C1 segment of cervical spinal cord (tissue), 14 donors: ENCODE measurements at regions not wholly inside any gene's neighbourhood (a gene's known extent, or its start where the extent isn't known, plus 50 kb on each side); places are given as distances from the start of the nearest gene placed in this dataset.

ENCODE experiments used
- DNase-seq, 14 donors: peaks; one replicate each; lab custom pipeline; 2025; lab: John Stamatoyannopoulos, UW

GRCh38 chr3:80055306-80055705 is 287.5 kb upstream of the ROBO1 start:
- DNase-seq, result no peak

GRCh38 chr3:80052271-80052670 is 284.5 kb upstream of the ROBO1 start:
- DNase-seq, result no peak

GRCh38 chr3:80051602-80051962 is 283.8 kb upstream of the ROBO1 start:
- no peak for DNase-seq

GRCh38 chr3:80050826-80051601 is 283.2 kb upstream of the ROBO1 start:
- DNase-seq, result no peak

GRCh38 chr3:80043226-80043625 is 275.4 kb upstream of the ROBO1 start:
- DNase-seq, result no peak

GRCh38 chr3:80040067-80040466 is 272.3 kb upstream of the ROBO1 start:
- no peak for DNase-seq

- DNase-seq, result no peak
Observed at GRCh38 chr3:80036176-80036575, 268.4 kb upstream of the ROBO1 start.

GRCh38 chr3:80035021-80035420 is 267.2 kb upstream of the ROBO1 start:
- DNase-seq, result no peak

- DNase-seq, result no peak
Observed at GRCh38 chr3:80023010-80023409, 255.2 kb upstream of the ROBO1 start.

- DNase-seq, result no peak
Observed at GRCh38 chr3:80018375-80018774, 250.6 kb upstream of the ROBO1 start.

- DNase-seq, result no peak
Observed at GRCh38 chr3:80017369-80017768, 249.6 kb upstream of the ROBO1 start.

- no peak for DNase-seq
Observed at GRCh38 chr3:80014576-80014975, 246.8 kb upstream of the ROBO1 start.

GRCh38 chr3:80010021-80010571 is 242.3 kb upstream of the ROBO1 start:
- no peak for DNase-seq

GRCh38 chr3:80007522-80007921 is 239.7 kb upstream of the ROBO1 start:
- DNase-seq, result no peak

GRCh38 chr3:80006315-80006714 is 238.5 kb upstream of the ROBO1 start:
- DNase-seq, result no peak

GRCh38 chr3:80000022-80000421 is 232.2 kb upstream of the ROBO1 start:
- DNase-seq, result no peak

GRCh38 chr3:79994397-79994796 is 226.6 kb upstream of the ROBO1 start:
- no peak for DNase-seq

GRCh38 chr3:79986338-79986737 is 218.5 kb upstream of the ROBO1 start:
- DNase-seq, result no peak

GRCh38 chr3:79985816-79986215 is 218.0 kb upstream of the ROBO1 start:
- no peak for DNase-seq

- DNase-seq, result no peak
Observed at GRCh38 chr3:79983118-79983517, 215.3 kb upstream of the ROBO1 start.

GRCh38 chr3:79979990-79980389 is 212.2 kb upstream of the ROBO1 start:
- DNase-seq, result no peak

- no peak for DNase-seq
Observed at GRCh38 chr3:79976466-79976865, 208.7 kb upstream of the ROBO1 start.

- DNase-seq, result no peak
Observed at GRCh38 chr3:79973917-79974595, 206.3 kb upstream of the ROBO1 start.
